ENCODE measurements at regions not wholly inside any gene's neighbourhood (a gene's known extent, or its start where the extent isn't known, plus 50 kb on each side); places are given as distances from the start of the nearest gene placed in this dataset.

DNA sequence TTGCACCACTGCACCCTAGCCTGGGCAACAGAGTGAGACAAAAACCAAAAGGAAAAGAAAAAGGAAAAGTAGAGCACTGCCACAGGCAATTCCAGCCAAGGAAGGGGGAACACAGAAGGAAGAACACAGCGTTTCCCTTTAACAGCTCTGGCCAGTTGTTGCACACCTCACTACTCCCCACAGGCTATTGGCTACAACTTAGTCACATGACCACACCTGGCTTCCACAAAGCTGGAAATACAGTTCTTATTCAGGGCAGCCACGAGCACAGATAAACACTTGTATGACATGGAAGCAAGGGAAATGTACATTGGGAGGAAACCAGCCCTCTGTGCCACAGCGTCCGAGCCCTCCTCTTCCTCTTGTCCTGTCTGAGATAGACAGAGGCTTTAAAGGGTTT is 249.0 kb upstream of the JARID2 start:
- TF ChIP-seq, protein P1, sequence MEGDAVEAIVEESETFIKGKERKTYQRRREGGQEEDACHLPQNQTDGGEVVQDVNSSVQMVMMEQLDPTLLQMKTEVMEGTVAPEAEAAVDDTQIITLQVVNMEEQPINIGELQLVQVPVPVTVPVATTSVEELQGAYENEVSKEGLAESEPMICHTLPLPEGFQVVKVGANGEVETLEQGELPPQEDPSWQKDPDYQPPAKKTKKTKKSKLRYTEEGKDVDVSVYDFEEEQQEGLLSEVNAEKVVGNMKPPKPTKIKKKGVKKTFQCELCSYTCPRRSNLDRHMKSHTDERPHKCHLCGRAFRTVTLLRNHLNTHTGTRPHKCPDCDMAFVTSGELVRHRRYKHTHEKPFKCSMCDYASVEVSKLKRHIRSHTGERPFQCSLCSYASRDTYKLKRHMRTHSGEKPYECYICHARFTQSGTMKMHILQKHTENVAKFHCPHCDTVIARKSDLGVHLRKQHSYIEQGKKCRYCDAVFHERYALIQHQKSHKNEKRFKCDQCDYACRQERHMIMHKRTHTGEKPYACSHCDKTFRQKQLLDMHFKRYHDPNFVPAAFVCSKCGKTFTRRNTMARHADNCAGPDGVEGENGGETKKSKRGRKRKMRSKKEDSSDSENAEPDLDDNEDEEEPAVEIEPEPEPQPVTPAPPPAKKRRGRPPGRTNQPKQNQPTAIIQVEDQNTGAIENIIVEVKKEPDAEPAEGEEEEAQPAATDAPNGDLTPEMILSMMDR (conservative IDR thresholded peaks at IDR 0.05) = no peak
- TF ChIP-seq EZH2 (IDR thresholded peaks at IDR 0.05; ENCODE audit: low read depth) = no peak
